ENCODE measurements at regions not wholly inside any gene's neighbourhood (a gene's known extent, or its start where the extent isn't known, plus 50 kb on each side); places are given as distances from the start of the nearest gene placed in this dataset.

DNA sequence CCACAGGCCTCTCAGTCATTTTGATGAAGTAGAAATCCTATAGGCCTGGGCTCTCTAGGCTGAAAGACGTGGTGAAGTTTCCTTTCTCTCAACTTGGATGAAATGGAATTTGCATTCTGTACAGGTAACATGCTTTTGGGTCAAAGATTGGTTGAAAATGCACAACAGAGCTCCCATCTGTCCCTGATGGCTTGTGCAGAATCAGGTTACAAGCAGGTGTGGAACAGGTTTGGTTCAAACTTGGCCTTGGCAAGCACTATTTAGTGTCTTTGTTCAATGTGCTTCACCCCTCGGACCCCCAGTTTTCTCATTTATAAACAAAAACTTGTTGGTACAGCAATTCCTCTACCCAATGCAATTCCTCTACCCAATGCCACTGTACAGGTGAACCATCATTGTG is 1493.0 kb downstream of the AACS start:
- Histone ChIP-seq H3K4me1 (ENCODE audit: insufficient read depth, low read length) (no peaks in the 10 kb centered on the region), H2AFZ (ENCODE audit: low read length) (no peak overlapping the region), H3K9me3 (ENCODE audit: low read depth, low read length) (no peaks in the 10 kb centered on the region), H3K36me3 (ENCODE audit: insufficient read depth, low read length) (no peaks in the 10 kb centered on the region), H3K27ac (ENCODE audit: low read depth, low read length) (no peak overlapping the region), H3K4me2 (ENCODE audit: insufficient read depth, low read length) (no peak overlapping the region), H3K79me2 (ENCODE audit: insufficient read depth, low read length) (no peaks in the 10 kb centered on the region), H4K20me1 (ENCODE audit: insufficient read depth, low read length) (no peaks in the 10 kb centered on the region), H3K27me3 (ENCODE audit: insufficient read depth, low read length) (no peaks in the 10 kb centered on the region), H3K4me3 (ENCODE audit: insufficient read depth, low read length) (no peak overlapping the region)
- TF ChIP-seq, protein P1, sequence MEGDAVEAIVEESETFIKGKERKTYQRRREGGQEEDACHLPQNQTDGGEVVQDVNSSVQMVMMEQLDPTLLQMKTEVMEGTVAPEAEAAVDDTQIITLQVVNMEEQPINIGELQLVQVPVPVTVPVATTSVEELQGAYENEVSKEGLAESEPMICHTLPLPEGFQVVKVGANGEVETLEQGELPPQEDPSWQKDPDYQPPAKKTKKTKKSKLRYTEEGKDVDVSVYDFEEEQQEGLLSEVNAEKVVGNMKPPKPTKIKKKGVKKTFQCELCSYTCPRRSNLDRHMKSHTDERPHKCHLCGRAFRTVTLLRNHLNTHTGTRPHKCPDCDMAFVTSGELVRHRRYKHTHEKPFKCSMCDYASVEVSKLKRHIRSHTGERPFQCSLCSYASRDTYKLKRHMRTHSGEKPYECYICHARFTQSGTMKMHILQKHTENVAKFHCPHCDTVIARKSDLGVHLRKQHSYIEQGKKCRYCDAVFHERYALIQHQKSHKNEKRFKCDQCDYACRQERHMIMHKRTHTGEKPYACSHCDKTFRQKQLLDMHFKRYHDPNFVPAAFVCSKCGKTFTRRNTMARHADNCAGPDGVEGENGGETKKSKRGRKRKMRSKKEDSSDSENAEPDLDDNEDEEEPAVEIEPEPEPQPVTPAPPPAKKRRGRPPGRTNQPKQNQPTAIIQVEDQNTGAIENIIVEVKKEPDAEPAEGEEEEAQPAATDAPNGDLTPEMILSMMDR (IDR thresholded peaks at IDR 0.05; ENCODE audit: extremely low read depth, low read depth, low read length): no peak
- no peak for DNase-seq (ENCODE audit: insufficient read length, low spot score, missing footprints)

DNA sequence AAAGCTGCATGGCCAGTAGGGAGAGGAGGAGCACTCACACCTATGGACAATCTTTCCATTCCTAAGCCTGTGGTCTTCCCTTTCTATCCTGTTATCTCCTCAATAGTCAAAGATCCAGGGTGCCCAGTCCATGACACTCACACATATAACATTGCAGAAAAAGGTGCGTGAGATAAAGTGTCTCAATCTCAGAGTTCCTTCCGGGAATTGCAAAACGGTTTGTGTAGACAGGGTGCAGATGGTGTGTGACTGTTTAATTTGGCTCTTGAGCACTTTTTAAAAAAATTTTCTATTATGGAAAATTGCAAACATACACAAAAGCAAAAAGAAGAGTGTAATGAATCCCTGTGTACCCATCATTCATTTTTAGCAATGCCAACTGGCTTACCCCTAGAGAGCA is 1493.6 kb downstream of the AACS start:
- Histone ChIP-seq H3K4me2 (ENCODE audit: insufficient read depth, low read length) (no peak overlapping the region), H3K79me2 (ENCODE audit: insufficient read depth, low read length) (no peaks in the 10 kb centered on the region), H3K4me3 (ENCODE audit: insufficient read depth, low read length) (no peak overlapping the region), H3K4me1 (ENCODE audit: insufficient read depth, low read length) (no peaks in the 10 kb centered on the region), H3K27me3 (ENCODE audit: insufficient read depth, low read length) (no peaks in the 10 kb centered on the region), H3K27ac (ENCODE audit: low read depth, low read length) (no peak overlapping the region), H2AFZ (ENCODE audit: low read length) (no peak overlapping the region), H4K20me1 (ENCODE audit: insufficient read depth, low read length) (no peaks in the 10 kb centered on the region), H3K9me3 (ENCODE audit: low read depth, low read length) (no peaks in the 10 kb centered on the region), H3K36me3 (ENCODE audit: insufficient read depth, low read length) (no peaks in the 10 kb centered on the region)
- TF ChIP-seq, protein P1 (IDR thresholded peaks at IDR 0.05; ENCODE audit: extremely low read depth, low read depth, low read length): no peak
- DNase-seq (ENCODE audit: insufficient read length, low spot score, missing footprints): no peak

DNA sequence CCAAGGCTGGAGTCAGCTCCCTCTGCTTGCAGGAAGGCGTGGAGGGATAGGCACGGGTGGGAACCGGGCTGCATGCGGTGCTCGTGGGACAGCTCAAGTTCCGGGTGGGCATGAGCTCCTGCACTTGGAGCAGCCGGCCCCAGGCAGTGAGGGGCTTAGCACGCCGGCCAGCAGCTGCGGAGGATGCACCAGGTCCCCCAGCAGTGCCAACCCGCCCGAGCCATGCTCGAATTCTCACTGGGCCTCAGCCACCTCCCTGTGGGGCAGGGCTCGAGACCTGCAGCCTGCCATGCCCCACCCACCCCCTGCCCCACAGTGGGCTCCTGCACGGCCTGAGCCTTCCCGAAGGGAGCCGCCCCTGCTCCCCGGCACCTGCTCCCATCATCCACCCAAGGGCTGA is 1501.8 kb downstream of the AACS start:
- Histone ChIP-seq H3K4me1 (ENCODE audit: insufficient read depth, low read length) (no peaks in the 10 kb centered on the region), H3K27me3 (ENCODE audit: insufficient read depth, low read length) (no peaks in the 10 kb centered on the region), H3K36me3 (ENCODE audit: insufficient read depth, low read length) (no peaks in the 10 kb centered on the region), H3K27ac (ENCODE audit: low read depth, low read length) (no peak overlapping the region), H3K9me3 (ENCODE audit: low read depth, low read length) (no peaks in the 10 kb centered on the region), H3K4me2 (ENCODE audit: insufficient read depth, low read length) (no peak overlapping the region), H2AFZ (ENCODE audit: low read length) (no peak overlapping the region), H3K4me3 (ENCODE audit: insufficient read depth, low read length) (no peak overlapping the region), H4K20me1 (ENCODE audit: insufficient read depth, low read length) (no peaks in the 10 kb centered on the region), H3K79me2 (ENCODE audit: insufficient read depth, low read length) (no peaks in the 10 kb centered on the region)
- DNase-seq (ENCODE audit: insufficient read length, low spot score, missing footprints): no peak
- TF ChIP-seq, protein P1 (IDR thresholded peaks at IDR 0.05; ENCODE audit: extremely low read depth, low read depth, low read length): no peak

DNA sequence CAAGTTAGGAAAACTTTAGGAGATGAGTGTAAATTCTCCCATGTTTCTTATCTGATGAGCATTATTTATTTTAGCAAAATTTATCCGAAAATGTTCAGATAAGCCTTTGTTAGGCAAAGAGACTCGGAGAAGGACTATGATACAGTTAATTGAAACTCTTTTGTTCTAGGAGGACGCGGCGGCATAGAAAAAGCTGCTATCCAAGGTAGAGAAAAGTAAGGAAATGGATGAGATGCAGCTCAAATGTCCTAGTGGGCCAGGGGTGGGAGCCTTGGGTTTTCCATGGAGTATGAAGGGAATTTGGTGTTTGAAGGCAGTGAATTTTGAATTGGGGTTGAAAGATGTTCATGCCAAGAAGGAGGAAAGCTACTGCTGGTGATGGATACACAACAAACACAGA is 1504.5 kb downstream of the AACS start:
- no peaks in the 10 kb centered on the region for H3K9me3 ChIP-seq (ENCODE audit: low read depth, low read length)
- H3K4me2 ChIP-seq (ENCODE audit: insufficient read depth, low read length): no peak overlapping the region
- H3K27me3 ChIP-seq (ENCODE audit: insufficient read depth, low read length): no peaks in the 10 kb centered on the region
- H3K4me3 ChIP-seq (ENCODE audit: insufficient read depth, low read length): no peak overlapping the region
- H2AFZ ChIP-seq (ENCODE audit: low read length): no peak overlapping the region
- DNase-seq (ENCODE audit: insufficient read length, low spot score, missing footprints): no peak
- no peak overlapping the region for H3K27ac ChIP-seq (ENCODE audit: low read depth, low read length)
- H3K36me3 ChIP-seq (ENCODE audit: insufficient read depth, low read length): no peaks in the 10 kb centered on the region
- TF ChIP-seq, protein P1 (IDR thresholded peaks at IDR 0.05; ENCODE audit: extremely low read depth, low read depth, low read length): no peak
- H3K4me1 ChIP-seq (ENCODE audit: insufficient read depth, low read length): no peaks in the 10 kb centered on the region
- no peaks in the 10 kb centered on the region for H4K20me1 ChIP-seq (ENCODE audit: insufficient read depth, low read length)
- no peaks in the 10 kb centered on the region for H3K79me2 ChIP-seq (ENCODE audit: insufficient read depth, low read length)
